Kidney epithelial cell (primary cell): ENCODE measurements at regions not wholly inside any gene's neighbourhood (a gene's known extent, or its start where the extent isn't known, plus 50 kb on each side); places are given as distances from the start of the nearest gene placed in this dataset.

Source experiments
- DNase-seq: peaks from one replicate; pipeline ENCODE4 v3.0.0-alpha.2; 2010; ENCODE audit warnings: low read depth
- H3K27me3 ChIP-seq: 2 replicates; pipeline ENCODE4 v1.6.0; 2011; ENCODE audit warnings: low read length; ENCODE audit not compliant: control insufficient read depth, insufficient read depth
- H3K36me3 ChIP-seq: 2 replicates; pipeline ENCODE4 v1.5.1; 2011; ENCODE audit warnings: low read length; ENCODE audit not compliant: control insufficient read depth, insufficient read depth
- H3K4me3 ChIP-seq: 2 replicates; pipeline ENCODE4 v1.5.1; 2011; ENCODE audit warnings: low read depth, mild to moderate bottlenecking, control low read depth, low read length
- CTCF ChIP-seq: IDR thresholded peaks from 2 replicates; pipeline ENCODE4 v1.5.1; 2011; ENCODE audit warnings: mild to moderate bottlenecking, moderate library complexity, low read length, control low read depth, inconsistent platforms; ENCODE audit not compliant: insufficient read depth, poor library complexity, severe bottlenecking

GRCh38 chr21:24868117-24868516 lies 739.2 kb downstream of the MRPL39 start:
- no peak for DNase-seq
- H3K36me3 ChIP-seq, result no peaks in the 10 kb centered on the region
- H3K27me3 ChIP-seq, result no peaks in the 10 kb centered on the region
- H3K4me3 ChIP-seq, result no peak overlapping the region
- TF ChIP-seq CTCF, result no peak

- TF ChIP-seq CTCF, result no peak
- no peak for DNase-seq
- H3K27me3 ChIP-seq, result no peaks in the 10 kb centered on the region
- H3K4me3 ChIP-seq, result no peak overlapping the region
- H3K36me3 ChIP-seq, result no peaks in the 10 kb centered on the region
Measured at GRCh38 chr21:24861471-24861870, 745.8 kb downstream of the MRPL39 start.

GRCh38 chr21:24856326-24856725 lies 751.0 kb downstream of the MRPL39 start:
- Histone ChIP-seq H3K4me3 (no peak overlapping the region), H3K36me3 (no peaks in the 10 kb centered on the region), H3K27me3 (no peaks in the 10 kb centered on the region)
- TF ChIP-seq CTCF, result no peak
- no peak for DNase-seq

- DNase-seq, result no peak
- no peak for TF ChIP-seq CTCF
- H3K4me3 ChIP-seq, result no peak overlapping the region
- no peaks in the 10 kb centered on the region for H3K27me3 ChIP-seq
- H3K36me3 ChIP-seq, result no peaks in the 10 kb centered on the region
Measured at GRCh38 chr21:24852610-24853195, 754.6 kb downstream of the MRPL39 start.

GRCh38 chr21:24850121-24850520 lies 757.2 kb downstream of the MRPL39 start:
- H3K36me3 ChIP-seq, result no peaks in the 10 kb centered on the region
- TF ChIP-seq CTCF, result no peak
- H3K27me3 ChIP-seq, result no peaks in the 10 kb centered on the region
- DNase-seq, result no peak
- no peak overlapping the region for H3K4me3 ChIP-seq

- no peaks in the 10 kb centered on the region for H3K27me3 ChIP-seq
- H3K36me3 ChIP-seq, result no peaks in the 10 kb centered on the region
- DNase-seq, result no peak
- no peak for TF ChIP-seq CTCF
- no peak overlapping the region for H3K4me3 ChIP-seq
Measured at GRCh38 chr21:24844671-24845070, 762.6 kb downstream of the MRPL39 start.
